ENCODE measurements at regions not wholly inside any gene's neighbourhood (a gene's known extent, or its start where the extent isn't known, plus 50 kb on each side); places are given as distances from the start of the nearest gene placed in this dataset.

DNA sequence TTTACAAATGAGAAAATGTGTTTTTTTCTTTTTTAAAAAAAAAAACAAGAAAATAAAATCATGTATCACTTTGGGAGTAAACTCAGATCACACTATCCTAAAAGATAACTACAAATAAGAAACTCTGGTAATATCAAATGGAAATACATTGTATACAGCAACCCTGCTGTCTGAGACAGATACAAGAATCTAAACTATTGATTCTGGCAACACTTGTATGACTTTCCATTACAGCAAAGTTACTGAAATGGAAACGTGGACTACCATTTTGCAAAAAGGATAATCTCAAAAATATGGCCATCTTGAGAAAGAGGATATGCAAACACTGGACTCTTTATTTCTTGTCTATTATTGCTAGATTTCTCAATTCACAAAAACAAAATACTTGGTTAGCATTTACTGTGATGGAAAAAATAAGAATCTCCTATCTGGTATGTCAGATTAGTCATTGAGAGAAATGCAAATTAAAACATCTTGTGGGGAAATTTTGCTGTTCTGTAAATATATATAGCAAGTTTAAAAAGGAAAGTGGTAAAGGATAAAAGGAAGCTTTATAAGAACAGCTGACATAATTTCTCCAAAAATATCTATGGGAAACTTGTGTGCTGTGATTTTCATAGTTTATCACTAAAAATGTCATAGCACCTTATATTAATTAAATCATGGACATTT is 112.9 kb upstream of the FER start:
- Histone ChIP-seq H3K27me3 (ENCODE audit: insufficient read depth, low read length, poor library complexity) (no peaks in the 10 kb centered on the region), H2AFZ (ENCODE audit: low read depth, low read length) (no peak overlapping the region), H3K4me2 (ENCODE audit: insufficient read depth, low read length) (no peak overlapping the region), H3K79me2 (ENCODE audit: insufficient read depth, low read length) (no peaks in the 10 kb centered on the region), H3K36me3 (ENCODE audit: insufficient read depth, low read length) (no peaks in the 10 kb centered on the region), H3K4me1 (ENCODE audit: insufficient read depth, low read length) (no peaks in the 10 kb centered on the region), H3K9me3 (ENCODE audit: insufficient read depth, low read length, severe bottlenecking) (no peaks in the 10 kb centered on the region), H3K4me3 (ENCODE audit: low read depth in 1 of 2, low read length in 2 of 2) (no peak overlapping the region), H3K27ac (ENCODE audit: low read length) (no peak overlapping the region), H3K9ac (ENCODE audit: low read depth, low read length) (no peak overlapping the region), H4K20me1 (ENCODE audit: insufficient read depth, low read length) (no peaks in the 10 kb centered on the region)
- TF ChIP-seq, protein P1, sequence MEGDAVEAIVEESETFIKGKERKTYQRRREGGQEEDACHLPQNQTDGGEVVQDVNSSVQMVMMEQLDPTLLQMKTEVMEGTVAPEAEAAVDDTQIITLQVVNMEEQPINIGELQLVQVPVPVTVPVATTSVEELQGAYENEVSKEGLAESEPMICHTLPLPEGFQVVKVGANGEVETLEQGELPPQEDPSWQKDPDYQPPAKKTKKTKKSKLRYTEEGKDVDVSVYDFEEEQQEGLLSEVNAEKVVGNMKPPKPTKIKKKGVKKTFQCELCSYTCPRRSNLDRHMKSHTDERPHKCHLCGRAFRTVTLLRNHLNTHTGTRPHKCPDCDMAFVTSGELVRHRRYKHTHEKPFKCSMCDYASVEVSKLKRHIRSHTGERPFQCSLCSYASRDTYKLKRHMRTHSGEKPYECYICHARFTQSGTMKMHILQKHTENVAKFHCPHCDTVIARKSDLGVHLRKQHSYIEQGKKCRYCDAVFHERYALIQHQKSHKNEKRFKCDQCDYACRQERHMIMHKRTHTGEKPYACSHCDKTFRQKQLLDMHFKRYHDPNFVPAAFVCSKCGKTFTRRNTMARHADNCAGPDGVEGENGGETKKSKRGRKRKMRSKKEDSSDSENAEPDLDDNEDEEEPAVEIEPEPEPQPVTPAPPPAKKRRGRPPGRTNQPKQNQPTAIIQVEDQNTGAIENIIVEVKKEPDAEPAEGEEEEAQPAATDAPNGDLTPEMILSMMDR (IDR thresholded peaks at IDR 0.05; ENCODE audit: borderline replicate concordance, extremely low read depth, low read length, poor library complexity, severe bottlenecking) = no peak
- no peak for ATAC-seq (ENCODE audit: insufficient read depth, low read depth)
- DNase-seq = no peak

- Histone ChIP-seq H3K9ac (ENCODE audit: low read depth, low read length) (no peak overlapping the region), H3K4me3 (ENCODE audit: low read depth in 1 of 2, low read length in 2 of 2) (no peak overlapping the region), H4K20me1 (ENCODE audit: insufficient read depth, low read length) (no peaks in the 10 kb centered on the region), H3K36me3 (ENCODE audit: insufficient read depth, low read length) (no peaks in the 10 kb centered on the region), H3K79me2 (ENCODE audit: insufficient read depth, low read length) (no peaks in the 10 kb centered on the region), H2AFZ (ENCODE audit: low read depth, low read length) (no peak overlapping the region), H3K4me2 (ENCODE audit: insufficient read depth, low read length) (no peak overlapping the region), H3K9me3 (ENCODE audit: insufficient read depth, low read length, severe bottlenecking) (no peaks in the 10 kb centered on the region), H3K4me1 (ENCODE audit: insufficient read depth, low read length) (no peaks in the 10 kb centered on the region), H3K27me3 (ENCODE audit: insufficient read depth, low read length, poor library complexity) (no peaks in the 10 kb centered on the region), H3K27ac (ENCODE audit: low read length) (no peak overlapping the region)
- TF ChIP-seq, protein P1 (IDR thresholded peaks at IDR 0.05; ENCODE audit: borderline replicate concordance, extremely low read depth, low read length, poor library complexity, severe bottlenecking) = no peak
- no peak for TF ChIP-seq EZH2 (IDR thresholded peaks at IDR 0.05; ENCODE audit: borderline replicate concordance, low read depth, low read length, severe bottlenecking)
- DNase-seq = no peak
- ATAC-seq (ENCODE audit: insufficient read depth, low read depth) = no peak
These were observed 113.6 kb upstream of the FER start for GRCh38 chr5:108634010-108634616.

DNA sequence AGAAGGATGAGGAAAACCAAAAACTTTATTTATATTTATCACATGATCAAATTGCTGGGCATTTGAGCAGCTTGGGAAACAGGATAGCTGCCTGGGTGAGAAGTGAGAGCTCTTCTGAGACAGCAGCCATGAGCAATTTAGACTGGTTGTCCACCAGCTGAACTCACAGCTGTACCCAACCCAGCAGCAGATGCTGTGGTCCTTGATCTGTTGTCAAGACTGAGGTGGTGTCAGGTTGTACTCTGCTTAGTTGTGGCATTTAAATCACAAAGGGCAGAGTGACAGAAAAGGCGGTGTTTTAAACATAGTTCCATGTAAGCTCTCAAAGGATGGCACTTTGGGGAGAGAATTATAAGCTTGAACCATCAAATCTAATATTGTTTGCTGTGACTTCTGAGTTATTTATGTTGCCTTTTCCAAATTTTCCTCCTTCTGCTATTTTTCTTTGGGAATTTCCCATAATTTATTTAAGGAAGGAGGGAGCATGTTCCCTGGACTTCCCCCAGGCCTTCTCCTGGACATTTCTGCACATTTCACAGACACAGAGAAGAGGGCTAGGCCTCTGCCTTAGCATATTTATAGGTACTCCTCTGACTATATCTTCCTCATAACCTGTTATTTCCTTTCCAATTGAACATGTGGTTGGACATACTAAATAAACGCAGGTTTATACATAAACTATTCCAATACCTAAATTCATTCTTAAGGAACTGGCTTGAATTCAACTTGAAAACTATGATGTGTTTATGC is 117.7 kb upstream of the FER start:
- no peak overlapping the region for H3K4me3 ChIP-seq (ENCODE audit: low read depth in 1 of 2, low read length in 2 of 2)
- no peak overlapping the region for H3K9ac ChIP-seq (ENCODE audit: low read depth, low read length)
- no peaks in the 10 kb centered on the region for H4K20me1 ChIP-seq (ENCODE audit: insufficient read depth, low read length)
- H3K27ac ChIP-seq (ENCODE audit: low read length) = no peak overlapping the region
- DNase-seq (no peak), ATAC-seq (ENCODE audit: insufficient read depth, low read depth) (no peak)
- H3K27me3 ChIP-seq (ENCODE audit: insufficient read depth, low read length, poor library complexity) = no peaks in the 10 kb centered on the region
- H3K36me3 ChIP-seq (ENCODE audit: insufficient read depth, low read length) = no peaks in the 10 kb centered on the region
- no peak overlapping the region for H2AFZ ChIP-seq (ENCODE audit: low read depth, low read length)
- H3K4me1 ChIP-seq (ENCODE audit: insufficient read depth, low read length) = no peaks in the 10 kb centered on the region
- no peak overlapping the region for H3K4me2 ChIP-seq (ENCODE audit: insufficient read depth, low read length)
- no peak for TF ChIP-seq EZH2 (IDR thresholded peaks at IDR 0.05; ENCODE audit: borderline replicate concordance, low read depth, low read length, severe bottlenecking)
- TF ChIP-seq, protein P1 (IDR thresholded peaks at IDR 0.05; ENCODE audit: borderline replicate concordance, extremely low read depth, low read length, poor library complexity, severe bottlenecking) = no peak
- H3K79me2 ChIP-seq (ENCODE audit: insufficient read depth, low read length) = no peaks in the 10 kb centered on the region
- no peaks in the 10 kb centered on the region for H3K9me3 ChIP-seq (ENCODE audit: insufficient read depth, low read length, severe bottlenecking)
